ENCODE measurements at regions not wholly inside any gene's neighbourhood (a gene's known extent, or its start where the extent isn't known, plus 50 kb on each side); places are given as distances from the start of the nearest gene placed in this dataset.
"Not testable (repeated sequence)": the region's sequence is repeated elsewhere in the genome, so short reads cannot be mapped to it uniquely, and the experiment has no call there.

DNA sequence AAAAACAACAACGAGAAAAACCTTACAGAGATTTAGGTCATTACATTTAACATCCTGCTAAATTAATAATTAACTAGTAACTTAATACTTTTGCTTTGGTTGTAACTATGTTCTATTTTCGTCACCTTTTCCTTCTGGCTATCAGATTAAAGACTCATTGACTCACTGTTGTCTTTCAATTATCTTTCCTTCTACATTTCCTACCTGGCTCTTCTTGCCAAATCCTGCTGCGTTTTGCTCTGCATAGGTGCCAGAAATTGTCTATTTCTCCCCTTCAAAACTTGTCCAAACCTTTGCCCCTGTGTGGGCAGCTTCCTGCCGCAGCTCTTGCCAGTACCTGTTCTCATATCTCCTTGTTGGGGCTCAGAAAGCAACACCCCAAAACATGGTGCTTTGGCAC is 235.5 kb upstream of the ZNF608 start:
- Histone ChIP-seq H3K4me3 (no peak overlapping the region), H3K36me3 (no peaks in the 10 kb centered on the region), H3K27me3 (no peaks in the 10 kb centered on the region), H3K27ac (replicated peaks in 1 of 4) (no peak overlapping the region), H3K4me1 (peaks cover 0 to 21% (median 17%) of the 10 kb centered on the region in 4 donors), H3K9me3 (peaks cover 0 to 9% (median 2%) of the 10 kb centered on the region in 4 donors)
- 86% methylated on average over 4 of the region's 4 CpGs for WGBS
- no peak for DNase-seq (ENCODE audit: extremely low spot score)
- no peak for TF ChIP-seq EP300 (IDR thresholded peaks at IDR 0.05)
- TF ChIP-seq POLR2A (IDR thresholded peaks at IDR 0.05; ENCODE audit: low read depth), result no peak
- TF ChIP-seq, protein P1, sequence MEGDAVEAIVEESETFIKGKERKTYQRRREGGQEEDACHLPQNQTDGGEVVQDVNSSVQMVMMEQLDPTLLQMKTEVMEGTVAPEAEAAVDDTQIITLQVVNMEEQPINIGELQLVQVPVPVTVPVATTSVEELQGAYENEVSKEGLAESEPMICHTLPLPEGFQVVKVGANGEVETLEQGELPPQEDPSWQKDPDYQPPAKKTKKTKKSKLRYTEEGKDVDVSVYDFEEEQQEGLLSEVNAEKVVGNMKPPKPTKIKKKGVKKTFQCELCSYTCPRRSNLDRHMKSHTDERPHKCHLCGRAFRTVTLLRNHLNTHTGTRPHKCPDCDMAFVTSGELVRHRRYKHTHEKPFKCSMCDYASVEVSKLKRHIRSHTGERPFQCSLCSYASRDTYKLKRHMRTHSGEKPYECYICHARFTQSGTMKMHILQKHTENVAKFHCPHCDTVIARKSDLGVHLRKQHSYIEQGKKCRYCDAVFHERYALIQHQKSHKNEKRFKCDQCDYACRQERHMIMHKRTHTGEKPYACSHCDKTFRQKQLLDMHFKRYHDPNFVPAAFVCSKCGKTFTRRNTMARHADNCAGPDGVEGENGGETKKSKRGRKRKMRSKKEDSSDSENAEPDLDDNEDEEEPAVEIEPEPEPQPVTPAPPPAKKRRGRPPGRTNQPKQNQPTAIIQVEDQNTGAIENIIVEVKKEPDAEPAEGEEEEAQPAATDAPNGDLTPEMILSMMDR (IDR thresholded peaks at IDR 0.05), result no peak
- TF ChIP-seq POLR2AphosphoS5 (IDR thresholded peaks at IDR 0.05), result no peak
- intact Hi-C loops (cut with DNase I), result no loop called here

DNA sequence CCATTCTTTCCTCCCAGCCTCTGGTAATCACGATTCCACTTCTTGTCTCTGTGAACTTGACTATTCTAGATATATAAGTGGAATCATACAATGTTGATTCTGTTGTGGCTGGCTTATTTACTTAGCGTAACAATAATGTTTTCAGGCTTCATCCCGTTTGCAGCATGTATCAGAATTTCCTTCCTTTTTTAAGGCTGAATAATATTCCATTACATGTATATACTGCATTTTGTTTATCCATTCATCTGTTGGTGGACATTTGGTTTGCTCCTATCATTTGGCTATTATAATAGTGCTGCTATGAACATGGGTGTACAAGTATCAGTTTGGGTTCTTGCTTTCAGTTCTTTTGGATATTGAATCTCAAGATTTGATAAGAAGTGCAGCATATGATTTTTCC is 239.7 kb upstream of the ZNF608 start:
- Histone ChIP-seq H3K4me3 (no peak overlapping the region), H3K36me3 (no peaks in the 10 kb centered on the region), H3K9me3 (peaks cover 0 to 14% (median 4%) of the 10 kb centered on the region in 4 donors), H3K27me3 (no peaks in the 10 kb centered on the region), H3K4me1 (no peaks in the 10 kb centered on the region), H3K27ac (replicated peaks in 1 of 4) (no peak overlapping the region)
- 96% methylated on average over 3 of the region's 3 CpGs for WGBS
- no peak for DNase-seq (ENCODE audit: extremely low spot score)
- TF ChIP-seq EP300 (IDR thresholded peaks at IDR 0.05), result no peak
- no peak for TF ChIP-seq POLR2A (IDR thresholded peaks at IDR 0.05; ENCODE audit: low read depth)
- TF ChIP-seq POLR2AphosphoS5 (IDR thresholded peaks at IDR 0.05), result no peak
- TF ChIP-seq, protein P1 (IDR thresholded peaks at IDR 0.05), result no peak
- intact Hi-C loops (cut with DNase I), result no loop called here

DNA sequence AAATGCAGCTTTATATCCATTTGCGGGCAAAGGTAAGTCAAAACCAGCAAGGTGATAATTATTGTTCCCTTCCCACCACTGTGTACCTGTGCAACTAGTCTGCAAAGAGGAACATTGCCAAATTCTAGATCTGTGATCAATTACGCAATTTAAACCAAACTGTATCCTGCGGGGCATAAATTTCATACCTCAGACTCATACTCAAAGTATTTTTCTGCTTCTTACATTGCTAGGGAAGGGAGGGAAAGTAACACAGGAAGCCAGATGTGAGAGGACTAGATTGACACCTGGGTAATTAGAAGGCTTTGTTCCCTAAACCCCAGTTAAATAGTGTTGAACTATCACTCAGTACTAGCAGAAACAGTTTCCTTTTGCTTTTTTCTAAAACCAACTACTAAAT is 240.2 kb upstream of the ZNF608 start:
- H3K9me3 ChIP-seq, result peaks cover 0 to 14% (median 4%) of the 10 kb centered on the region in 4 donors
- no peak overlapping the region for H3K4me3 ChIP-seq
- WGBS, result 95% methylated on average over 3 of the region's 3 CpGs

DNA sequence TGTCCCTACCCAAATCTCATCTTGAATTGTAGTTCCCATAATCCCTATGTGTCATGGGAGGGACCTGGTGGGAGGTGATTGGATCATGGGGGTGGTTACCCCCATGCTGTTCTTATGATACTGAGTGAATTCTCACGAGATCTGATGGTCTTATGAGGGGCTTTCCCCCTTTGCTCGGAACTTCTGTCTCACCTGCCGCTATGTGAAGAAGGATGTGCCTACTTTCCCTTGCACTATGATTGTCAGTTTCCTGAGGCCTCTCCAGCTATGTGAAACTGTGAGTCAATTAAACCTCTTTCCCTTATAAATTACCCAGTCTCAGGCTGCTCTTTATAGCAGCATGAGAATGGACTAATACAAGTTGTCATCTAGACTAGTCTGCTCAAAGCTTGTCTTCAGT is 241.3 kb upstream of the ZNF608 start:
- H3K4me3 ChIP-seq; H3K4me1 ChIP-seq; H3K36me3 ChIP-seq; H3K27me3 ChIP-seq; DNase-seq (ENCODE audit: extremely low spot score); H3K27ac ChIP-seq (replicated peaks in 1 of 4); intact Hi-C loops (cut with DNase I): not testable (repeated sequence)
- peaks cover 0 to 14% (median 4%) of the 10 kb centered on the region in 4 donors for H3K9me3 ChIP-seq
- 94% methylated on average over 3 of the region's 3 CpGs for WGBS

More for the DNA sequence above, 240.2 kb upstream of the ZNF608 start:
- Histone ChIP-seq H3K27ac (replicated peaks in 1 of 4) (no peak overlapping the region), H3K4me1 (no peaks in the 10 kb centered on the region), H3K36me3 (no peaks in the 10 kb centered on the region), H3K27me3 (no peaks in the 10 kb centered on the region)
- intact Hi-C loops (cut with DNase I), result no loop called here
- TF ChIP-seq, protein P1 (IDR thresholded peaks at IDR 0.05), result no peak
- no peak for TF ChIP-seq POLR2A (IDR thresholded peaks at IDR 0.05; ENCODE audit: low read depth)
- DNase-seq (ENCODE audit: extremely low spot score), result no peak

DNA sequence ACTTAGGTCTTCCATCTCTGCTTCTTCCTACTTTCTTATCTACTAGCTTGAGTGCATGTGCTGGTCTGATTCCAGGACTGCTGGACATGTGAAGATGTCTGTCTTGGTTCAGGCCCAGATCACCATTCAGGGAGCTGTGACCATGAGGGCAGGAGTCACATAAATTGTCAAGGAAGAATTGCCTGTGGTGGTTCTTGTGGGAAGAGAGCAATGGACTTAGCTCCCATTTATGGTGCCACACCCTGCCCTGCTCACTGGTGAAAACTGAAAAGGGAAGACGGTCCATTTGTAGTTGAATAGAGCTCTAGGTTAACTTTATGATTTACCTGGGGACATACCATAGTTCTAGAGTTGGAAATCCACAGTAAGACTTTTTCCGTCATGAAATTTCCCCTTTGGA is 244.3 kb upstream of the ZNF608 start:
- Histone ChIP-seq H3K4me3 (no peak overlapping the region), H3K9me3 (peaks cover 0 to 5% (median 2%) of the 10 kb centered on the region in 4 donors), H3K27ac (replicated peaks in 1 of 4) (no peak overlapping the region), H3K4me1 (no peaks in the 10 kb centered on the region), H3K36me3 (no peaks in the 10 kb centered on the region), H3K27me3 (no peaks in the 10 kb centered on the region)
- 97% methylated on average over 2 of the region's 2 CpGs for WGBS
- no peak for DNase-seq (ENCODE audit: extremely low spot score)
- TF ChIP-seq EP300 (IDR thresholded peaks at IDR 0.05), result no peak
- no peak for TF ChIP-seq POLR2AphosphoS5 (IDR thresholded peaks at IDR 0.05)
- no peak for TF ChIP-seq POLR2A (IDR thresholded peaks at IDR 0.05; ENCODE audit: low read depth)
- TF ChIP-seq, protein P1 (IDR thresholded peaks at IDR 0.05), result no peak
- intact Hi-C loops (cut with DNase I), result no loop called here

Measured in esophagus muscularis mucosa (tissue), 4 donors.